GM12878 (cell line): ENCODE measurements at regions not wholly inside any gene's neighbourhood (a gene's known extent, or its start where the extent isn't known, plus 50 kb on each side); places are given as distances from the start of the nearest gene placed in this dataset.

Source experiments
- ATAC-seq: fragments of 200-7000 bp; cut with Tn5 transposase; 3 replicates; pipeline ENCODE4 v1.9.1; 2020; ENCODE audit warnings: mild to moderate bottlenecking, moderate library complexity
- BruUV-seq: library from RNA; stranded (reverse); fragments of 400-500 nt; replicated peaks from 2 replicates; lab custom pipeline; 2021; lab: Mats Ljungman, UMichigan
- CTCF ChIA-PET: fragments of 300-600 bp; sonication (Branson Sonifier 250); formaldehyde crosslinking; extraction: SDS; loops from one replicate; lab custom pipeline; 2021; ENCODE audit warnings: inconsistent platforms; lab: Yijun Ruan, JAX
- POLR2A ChIA-PET: fragments of 350-600 bp; formaldehyde crosslinking; extraction: SDS; loops from one replicate; lab custom pipeline; 2021; ENCODE audit warnings: inconsistent platforms; lab: Charles Lee
- RAD21 ChIA-PET: fragments of 300-600 bp; sonication (Branson Sonifier 250); formaldehyde crosslinking; loops from one replicate; lab custom pipeline; 2023; ENCODE audit warnings: antibody characterized with exemption; ENCODE audit not compliant: unreplicated experiment; lab: Charles Lee
- SMC1A ChIA-PET: fragments of 300-600 bp; sonication (Branson Sonifier 250); formaldehyde crosslinking; loops from one replicate; lab custom pipeline; 2023; ENCODE audit not compliant: unreplicated experiment, uncharacterized antibody; lab: Charles Lee
- DNase-seq: peaks from one replicate; pipeline ENCODE4 v3.0.0-alpha.2; 2011; ENCODE audit warnings: low read depth, low spot score
- FAIRE-seq: peaks from 3 replicates; lab custom pipeline; 2011; peaks lifted over from hg19 to GRCh38; lab: Jason Lieb, UNC
- H2AFZ ChIP-seq: 2 replicates; pipeline ENCODE4 v1.6.0; 2011; ENCODE audit warnings: low read depth, low read length, control low read depth; ENCODE audit not compliant: control insufficient read depth
- H3K27ac ChIP-seq: 2 replicates; pipeline ENCODE4 v1.5.1; 2011; ENCODE audit warnings: control low read depth; ENCODE audit not compliant: control insufficient read depth, insufficient read depth
- H3K27me3 ChIP-seq, 2 experiments: replicated peaks in 1 of 2; 2 replicates each; pipeline versions ENCODE4 v1.6.0 to v1.6.1; 2011; ENCODE audit warnings: low read length in 1 of 2; ENCODE audit not compliant: control insufficient read depth in 2 of 2, insufficient read depth in 2 of 2
- H3K36me3 ChIP-seq, 2 experiments: 2 replicates each; pipeline ENCODE4 v1.5.1; 2011; ENCODE audit warnings: low read length in 1 of 2; ENCODE audit not compliant: control insufficient read depth in 2 of 2, insufficient read depth in 2 of 2
- H3K4me1 ChIP-seq: 2 replicates; pipeline ENCODE4 v1.6.1; 2011; ENCODE audit warnings: mild to moderate bottlenecking, low read length, moderate library complexity, mixed read lengths; ENCODE audit not compliant: control insufficient read depth, insufficient read depth
- H3K4me2 ChIP-seq: 2 replicates; pipeline ENCODE4 v1.6.0; 2011; ENCODE audit warnings: control low read depth; ENCODE audit not compliant: control insufficient read depth, insufficient read depth
- H3K4me3 ChIP-seq: fragments of 200-600 bp; sonication (generic); 2 replicates; pipeline ENCODE4 v1.5.1; 2016
- H3K79me2 ChIP-seq: 2 replicates; pipeline ENCODE4 v1.6.0; 2011; ENCODE audit warnings: low read length; ENCODE audit not compliant: control insufficient read depth, insufficient read depth
- H3K9ac ChIP-seq: 2 replicates; pipeline ENCODE4 v1.8.0; 2011; ENCODE audit warnings: low read length, control low read depth, mixed read lengths; ENCODE audit not compliant: control insufficient read depth, insufficient read depth
- H3K9me3 ChIP-seq: replicated peaks from 3 replicates; pipeline ENCODE4 v1.5.1; 2011; ENCODE audit warnings: mild to moderate bottlenecking, low read length; ENCODE audit not compliant: control insufficient read depth, insufficient read depth
- H4K20me1 ChIP-seq: 2 replicates; pipeline ENCODE4 v1.6.0; 2011; ENCODE audit not compliant: control insufficient read depth, insufficient read depth
- CREB1 ChIP-seq: IDR thresholded peaks from 2 replicates; pipeline ENCODE4 v1.6.1; 2012; ENCODE audit warnings: low read depth, mild to moderate bottlenecking, inconsistent platforms
- FOS ChIP-seq: IDR thresholded peaks from 3 replicates; pipeline ENCODE4 v1.6.1; 2011; ENCODE audit warnings: borderline replicate concordance; ENCODE audit not compliant: insufficient read length; ENCODE audit errors: extremely low read depth
- IRF4 ChIP-seq: IDR thresholded peaks from 2 replicates; pipeline ENCODE4 v1.6.1; 2011; ENCODE audit warnings: low read depth, low read length
- MYC ChIP-seq: IDR thresholded peaks from 2 replicates; pipeline ENCODE4 v1.6.1; 2011; ENCODE audit warnings: mild to moderate bottlenecking, low read length, moderate library complexity, inconsistent platforms; ENCODE audit not compliant: insufficient read depth, insufficient replicate concordance, insufficient read length, severe bottlenecking
- SMAD5 ChIP-seq: IDR thresholded peaks from 2 replicates; pipeline ENCODE4 v1.6.1; 2016; ENCODE audit warnings: antibody characterized with exemption, low read depth
- SPI1 ChIP-seq: IDR thresholded peaks from 2 replicates; pipeline ENCODE4 v1.6.1; 2011; ENCODE audit warnings: low read depth, mild to moderate bottlenecking, low read length, moderate library complexity, borderline replicate concordance; ENCODE audit not compliant: insufficient read depth
- WGBS: methylation state at CpG from one replicate; pipeline ENCODE4 v1.1.6; 2016; ENCODE audit warnings: low lambda C conversion rate; ENCODE audit not compliant: insufficient replicate concordance, insufficient coverage; ENCODE audit errors: missing lambda C conversion rate; 5-methylcytosine and 5-hydroxymethylcytosine counted together
- in situ Hi-C: fragments of 300-500 bp; cut with MboI; formaldehyde crosslinking; loops from 9 replicates; pipeline ENCODE4 v1.14.3; 2018; ENCODE audit warnings: mixed read lengths
- intact Hi-C: fragments of 100-400 bp; cut with micrococcal nuclease; formaldehyde crosslinking; loops from one replicate; pipeline ENCODE4 v1.14.2; 2022; ENCODE audit not compliant: unreplicated experiment
- TF ChIP-seq, protein P1 (sequence below): fragments of 450-650 bp; IDR thresholded peaks from 2 replicates; pipeline ENCODE4 v1.6.1; 2017; ENCODE audit warnings: mild to moderate bottlenecking, moderate library complexity
- TF ChIP-seq, protein P2 (sequence below): fragments of 450-650 bp; IDR thresholded peaks from 2 replicates; pipeline ENCODE4 v1.6.1; 2017; ENCODE audit warnings: antibody characterized with exemption, mild to moderate bottlenecking, moderate library complexity
- TF ChIP-seq, protein P3 (sequence below): IDR thresholded peaks from 2 replicates; pipeline ENCODE4 v1.6.1; 2011; ENCODE audit warnings: borderline replicate concordance, low read depth, mild to moderate bottlenecking, moderate library complexity, mixed read lengths, low read length; ENCODE audit not compliant: insufficient read depth; ENCODE audit errors: extremely low read length

DNA sequence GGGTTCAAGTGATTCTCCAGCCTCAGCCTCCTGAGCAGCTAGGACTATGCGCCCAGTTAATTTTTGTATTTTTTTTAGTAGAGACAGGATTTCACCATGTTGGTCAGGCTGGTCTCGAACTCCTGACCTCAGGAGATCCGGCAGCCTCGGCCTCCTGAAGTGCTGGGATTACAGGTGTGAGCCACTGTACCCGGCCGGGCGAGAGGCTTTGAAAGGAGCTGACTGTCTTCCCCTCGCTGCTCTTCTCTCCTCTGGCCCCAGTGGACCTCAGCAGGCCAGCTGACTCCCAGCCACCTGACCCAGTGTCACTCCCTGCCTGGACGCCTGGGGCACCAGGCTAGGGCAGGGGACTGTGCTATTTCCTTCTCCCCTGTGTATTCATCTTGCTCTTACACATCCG, 89.5 kb upstream of the ANKRD55 start:
- WGBS, result 84% methylated on average over 10 of the region's 10 CpGs
- Histone ChIP-seq H3K4me1 (peaks cover 21% of the 10 kb centered on the region), H3K4me2 (no peak overlapping the region), H2AFZ (no peak overlapping the region), H3K9ac (no peak overlapping the region), H3K36me3 (no peaks in the 10 kb centered on the region), H3K27me3 (no peaks in the 10 kb centered on the region), H3K27ac (no peak overlapping the region), H3K79me2 (no peaks in the 10 kb centered on the region), H4K20me1 (no peaks in the 10 kb centered on the region), H3K4me3 (no peak overlapping the region), H3K9me3 (no peaks in the 10 kb centered on the region; the same call in 2 of the 3 replicates)
- ATAC-seq (no peak), FAIRE-seq (no peak), DNase-seq (no peak)
- ChIA-PET RAD21 (no interaction called here), POLR2A (no interaction called here), SMC1A (no interaction called here), CTCF (no interaction called here)
- in situ Hi-C loops (no loop called here), intact Hi-C loops (no loop called here)
- BruUV-seq, result no TSS peak
- TF ChIP-seq SPI1 (no peak), MYC (no peak), CREB1 (no peak)

DNA sequence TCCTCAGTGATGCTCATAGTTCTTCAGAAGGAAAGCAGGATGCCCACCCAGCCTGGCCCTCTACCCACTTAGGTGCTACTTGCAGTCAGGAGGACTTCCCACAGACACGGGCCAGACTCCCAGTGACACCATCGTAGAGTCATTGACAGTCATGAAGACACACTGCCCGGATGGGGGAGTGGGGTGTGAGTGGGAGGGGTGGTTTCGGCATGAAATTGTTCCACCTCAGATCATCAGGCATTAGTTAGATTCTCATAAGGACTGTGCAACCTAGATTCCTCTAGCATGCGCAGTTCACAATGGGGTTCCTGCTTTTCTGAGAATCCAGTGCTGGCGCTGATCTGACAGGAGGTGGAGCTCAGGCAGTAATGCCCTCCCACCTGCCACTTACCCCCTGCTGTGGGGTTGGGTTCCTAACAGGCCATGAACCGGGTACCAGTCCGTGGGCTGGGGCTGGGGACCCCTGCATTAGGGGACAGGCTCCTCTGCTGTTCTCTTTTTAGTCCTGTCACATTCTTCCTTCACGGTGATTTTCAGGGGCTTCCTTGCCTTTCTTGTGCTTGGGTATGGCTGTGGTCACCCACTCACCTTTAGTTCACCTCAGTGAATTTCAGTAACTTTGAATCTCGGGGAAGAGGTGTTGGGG, 88.2 kb upstream of the ANKRD55 start:
- Histone ChIP-seq H2AFZ (no peak overlapping the region), H3K4me1 (peaks cover 21% of the 10 kb centered on the region), H3K36me3 (no peaks in the 10 kb centered on the region), H3K79me2 (no peaks in the 10 kb centered on the region), H3K4me2 (no peak overlapping the region), H3K9me3 (no peaks in the 10 kb centered on the region; the same call in 2 of the 3 replicates), H3K27me3 (no peaks in the 10 kb centered on the region), H3K27ac (no peak overlapping the region), H3K9ac (no peak overlapping the region), H3K4me3 (no peak overlapping the region), H4K20me1 (no peaks in the 10 kb centered on the region)
- intact Hi-C loops (no loop called here), in situ Hi-C loops (no loop called here)
- ChIA-PET POLR2A (no interaction called here), CTCF (no interaction called here), SMC1A (interaction anchor here (1.0 kb wide), 1 partner anchor 513 kb away, joined by 3 read pairs; no protein-coding TSS in a partner anchor), RAD21 (interaction anchor here (0.8 kb wide), 1 partner anchor 9 kb away, joined by 3 read pairs; no protein-coding TSS in a partner anchor)
- no peak for FAIRE-seq
- WGBS, result 71% methylated on average over 10 of the region's 10 CpGs
- no peak for DNase-seq
- ATAC-seq, result no peak
- no TSS peak for BruUV-seq
- TF ChIP-seq, protein P1, sequence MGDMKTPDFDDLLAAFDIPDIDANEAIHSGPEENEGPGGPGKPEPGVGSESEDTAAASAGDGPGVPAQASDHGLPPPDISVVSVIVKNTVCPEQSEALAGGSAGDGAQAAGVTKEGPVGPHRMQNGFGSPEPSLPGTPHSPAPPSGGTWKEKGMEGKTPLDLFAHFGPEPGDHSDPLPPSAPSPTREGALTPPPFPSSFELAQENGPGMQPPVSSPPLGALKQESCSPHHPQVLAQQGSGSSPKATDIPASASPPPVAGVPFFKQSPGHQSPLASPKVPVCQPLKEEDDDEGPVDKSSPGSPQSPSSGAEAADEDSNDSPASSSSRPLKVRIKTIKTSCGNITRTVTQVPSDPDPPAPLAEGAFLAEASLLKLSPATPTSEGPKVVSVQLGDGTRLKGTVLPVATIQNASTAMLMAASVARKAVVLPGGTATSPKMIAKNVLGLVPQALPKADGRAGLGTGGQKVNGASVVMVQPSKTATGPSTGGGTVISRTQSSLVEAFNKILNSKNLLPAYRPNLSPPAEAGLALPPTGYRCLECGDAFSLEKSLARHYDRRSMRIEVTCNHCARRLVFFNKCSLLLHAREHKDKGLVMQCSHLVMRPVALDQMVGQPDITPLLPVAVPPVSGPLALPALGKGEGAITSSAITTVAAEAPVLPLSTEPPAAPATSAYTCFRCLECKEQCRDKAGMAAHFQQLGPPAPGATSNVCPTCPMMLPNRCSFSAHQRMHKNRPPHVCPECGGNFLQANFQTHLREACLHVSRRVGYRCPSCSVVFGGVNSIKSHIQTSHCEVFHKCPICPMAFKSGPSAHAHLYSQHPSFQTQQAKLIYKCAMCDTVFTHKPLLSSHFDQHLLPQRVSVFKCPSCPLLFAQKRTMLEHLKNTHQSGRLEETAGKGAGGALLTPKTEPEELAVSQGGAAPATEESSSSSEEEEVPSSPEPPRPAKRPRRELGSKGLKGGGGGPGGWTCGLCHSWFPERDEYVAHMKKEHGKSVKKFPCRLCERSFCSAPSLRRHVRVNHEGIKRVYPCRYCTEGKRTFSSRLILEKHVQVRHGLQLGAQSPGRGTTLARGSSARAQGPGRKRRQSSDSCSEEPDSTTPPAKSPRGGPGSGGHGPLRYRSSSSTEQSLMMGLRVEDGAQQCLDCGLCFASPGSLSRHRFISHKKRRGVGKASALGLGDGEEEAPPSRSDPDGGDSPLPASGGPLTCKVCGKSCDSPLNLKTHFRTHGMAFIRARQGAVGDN, result no peak
- no peak for TF ChIP-seq IRF4
- no peak for TF ChIP-seq SMAD5
- TF ChIP-seq, protein P2, sequence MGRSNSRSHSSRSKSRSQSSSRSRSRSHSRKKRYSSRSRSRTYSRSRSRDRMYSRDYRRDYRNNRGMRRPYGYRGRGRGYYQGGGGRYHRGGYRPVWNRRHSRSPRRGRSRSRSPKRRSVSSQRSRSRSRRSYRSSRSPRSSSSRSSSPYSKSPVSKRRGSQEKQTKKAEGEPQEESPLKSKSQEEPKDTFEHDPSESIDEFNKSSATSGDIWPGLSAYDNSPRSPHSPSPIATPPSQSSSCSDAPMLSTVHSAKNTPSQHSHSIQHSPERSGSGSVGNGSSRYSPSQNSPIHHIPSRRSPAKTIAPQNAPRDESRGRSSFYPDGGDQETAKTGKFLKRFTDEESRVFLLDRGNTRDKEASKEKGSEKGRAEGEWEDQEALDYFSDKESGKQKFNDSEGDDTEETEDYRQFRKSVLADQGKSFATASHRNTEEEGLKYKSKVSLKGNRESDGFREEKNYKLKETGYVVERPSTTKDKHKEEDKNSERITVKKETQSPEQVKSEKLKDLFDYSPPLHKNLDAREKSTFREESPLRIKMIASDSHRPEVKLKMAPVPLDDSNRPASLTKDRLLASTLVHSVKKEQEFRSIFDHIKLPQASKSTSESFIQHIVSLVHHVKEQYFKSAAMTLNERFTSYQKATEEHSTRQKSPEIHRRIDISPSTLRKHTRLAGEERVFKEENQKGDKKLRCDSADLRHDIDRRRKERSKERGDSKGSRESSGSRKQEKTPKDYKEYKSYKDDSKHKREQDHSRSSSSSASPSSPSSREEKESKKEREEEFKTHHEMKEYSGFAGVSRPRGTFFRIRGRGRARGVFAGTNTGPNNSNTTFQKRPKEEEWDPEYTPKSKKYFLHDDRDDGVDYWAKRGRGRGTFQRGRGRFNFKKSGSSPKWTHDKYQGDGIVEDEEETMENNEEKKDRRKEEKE, result no peak
- TF ChIP-seq, protein P3, sequence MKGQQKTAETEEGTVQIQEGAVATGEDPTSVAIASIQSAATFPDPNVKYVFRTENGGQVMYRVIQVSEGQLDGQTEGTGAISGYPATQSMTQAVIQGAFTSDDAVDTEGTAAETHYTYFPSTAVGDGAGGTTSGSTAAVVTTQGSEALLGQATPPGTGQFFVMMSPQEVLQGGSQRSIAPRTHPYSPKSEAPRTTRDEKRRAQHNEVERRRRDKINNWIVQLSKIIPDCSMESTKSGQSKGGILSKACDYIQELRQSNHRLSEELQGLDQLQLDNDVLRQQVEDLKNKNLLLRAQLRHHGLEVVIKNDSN, result no peak
- TF ChIP-seq FOS, result no peak
